ENCODE measurements at regions not wholly inside any gene's neighbourhood (a gene's known extent, or its start where the extent isn't known, plus 50 kb on each side); places are given as distances from the start of the nearest gene placed in this dataset.

DNA sequence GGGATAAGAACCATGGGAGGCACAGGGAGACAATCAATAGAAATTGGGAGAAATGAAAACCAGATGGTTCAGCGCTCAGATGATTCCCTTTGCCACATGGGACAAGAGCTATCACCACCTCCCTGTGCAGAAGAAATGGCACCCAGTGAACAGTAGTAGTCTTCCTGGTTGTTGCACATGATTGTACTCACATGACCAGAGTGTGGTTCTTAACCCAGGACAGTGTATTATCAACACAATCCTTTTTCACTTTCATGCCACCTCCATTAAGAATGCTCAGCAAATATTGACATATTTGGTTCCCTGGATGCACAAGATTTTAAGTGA, 149.0 kb upstream of the SH3BP4 start:
- intact Hi-C loops (cut with micrococcal nuclease; ENCODE audit: unreplicated experiment) = no loop called here
- no peaks in the 10 kb centered on the region for H3K4me1 ChIP-seq (ENCODE audit: control insufficient read depth, insufficient read depth, low read length)
- RAD21 ChIA-PET (ENCODE audit: unreplicated experiment) = no interaction called here
- H3K79me2 ChIP-seq (ENCODE audit: control insufficient read depth, insufficient read depth, low read length) = no peaks in the 10 kb centered on the region
- H3K4me3 ChIP-seq = no peak overlapping the region
- no peaks in the 10 kb centered on the region for H3K9me3 ChIP-seq (replicated peaks; ENCODE audit: control insufficient read depth, insufficient read depth, low read length)
- POLR2A ChIA-PET = no interaction called here
- no peak for DNase-seq (ENCODE audit: low read depth, low spot score)
- H3K9ac ChIP-seq (ENCODE audit: control insufficient read depth, insufficient read depth, low read length) = no peak overlapping the region
- H3K36me3 ChIP-seq (ENCODE audit: control insufficient read depth in 2 of 2, insufficient read depth in 2 of 2, low read length in 1 of 2) = no peaks in the 10 kb centered on the region
- BruUV-seq (replicated peaks) = no TSS peak
- SMC1A ChIA-PET (ENCODE audit: uncharacterized antibody, unreplicated experiment) = no interaction called here
- FAIRE-seq = no peak
- no peaks in the 10 kb centered on the region for H4K20me1 ChIP-seq (ENCODE audit: control insufficient read depth, insufficient read depth)
- in situ Hi-C loops (cut with MboI) = no loop called here
- no peak for ATAC-seq
- 0% methylated on average over 1 of the region's 1 CpG for WGBS (ENCODE audit: insufficient coverage, insufficient replicate concordance, low lambda C conversion rate, missing lambda C conversion rate)
- CTCF ChIA-PET = no interaction called here
- H2AFZ ChIP-seq (ENCODE audit: control insufficient read depth, low read depth, low read length) = no peak overlapping the region
- H3K27me3 ChIP-seq (replicated peaks in 1 of 2; ENCODE audit: control insufficient read depth in 2 of 2, insufficient read depth in 2 of 2, low read length in 1 of 2) = no peaks in the 10 kb centered on the region; a peak in 2 of 4 replicates
- no peak overlapping the region for H3K4me2 ChIP-seq (ENCODE audit: control insufficient read depth, insufficient read depth)
- TF ChIP-seq ETV6 (conservative IDR thresholded peaks at IDR 0.05 in 1 of 2, IDR thresholded peaks at IDR 0.05 in 1 of 2; ENCODE audit: borderline replicate concordance in 1 of 2, low read depth in 1 of 2) = no peak
- TF ChIP-seq ZBED1 (IDR thresholded peaks at IDR 0.05; ENCODE audit: borderline replicate concordance) = no peak
- TF ChIP-seq NKRF (conservative IDR thresholded peaks at IDR 0.05) = no peak
- TF ChIP-seq CREM (IDR thresholded peaks at IDR 0.05; ENCODE audit: low read depth) = no peak
- TF ChIP-seq MTA3 (IDR thresholded peaks at IDR 0.05; ENCODE audit: borderline replicate concordance, low read length) = no peak
- TF ChIP-seq, protein P1, sequence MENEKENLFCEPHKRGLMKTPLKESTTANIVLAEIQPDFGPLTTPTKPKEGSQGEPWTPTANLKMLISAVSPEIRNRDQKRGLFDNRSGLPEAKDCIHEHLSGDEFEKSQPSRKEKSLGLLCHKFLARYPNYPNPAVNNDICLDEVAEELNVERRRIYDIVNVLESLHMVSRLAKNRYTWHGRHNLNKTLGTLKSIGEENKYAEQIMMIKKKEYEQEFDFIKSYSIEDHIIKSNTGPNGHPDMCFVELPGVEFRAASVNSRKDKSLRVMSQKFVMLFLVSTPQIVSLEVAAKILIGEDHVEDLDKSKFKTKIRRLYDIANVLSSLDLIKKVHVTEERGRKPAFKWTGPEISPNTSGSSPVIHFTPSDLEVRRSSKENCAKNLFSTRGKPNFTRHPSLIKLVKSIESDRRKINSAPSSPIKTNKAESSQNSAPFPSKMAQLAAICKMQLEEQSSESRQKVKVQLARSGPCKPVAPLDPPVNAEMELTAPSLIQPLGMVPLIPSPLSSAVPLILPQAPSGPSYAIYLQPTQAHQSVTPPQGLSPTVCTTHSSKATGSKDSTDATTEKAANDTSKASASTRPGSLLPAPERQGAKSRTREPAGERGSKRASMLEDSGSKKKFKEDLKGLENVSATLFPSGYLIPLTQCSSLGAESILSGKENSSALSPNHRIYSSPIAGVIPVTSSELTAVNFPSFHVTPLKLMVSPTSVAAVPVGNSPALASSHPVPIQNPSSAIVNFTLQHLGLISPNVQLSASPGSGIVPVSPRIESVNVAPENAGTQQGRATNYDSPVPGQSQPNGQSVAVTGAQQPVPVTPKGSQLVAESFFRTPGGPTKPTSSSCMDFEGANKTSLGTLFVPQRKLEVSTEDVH (IDR thresholded peaks at IDR 0.05; ENCODE audit: low read depth, partially characterized antibody) = no peak
- TF ChIP-seq NFXL1 (IDR thresholded peaks at IDR 0.05; ENCODE audit: borderline replicate concordance) = no peak
- TF ChIP-seq, protein P2, sequence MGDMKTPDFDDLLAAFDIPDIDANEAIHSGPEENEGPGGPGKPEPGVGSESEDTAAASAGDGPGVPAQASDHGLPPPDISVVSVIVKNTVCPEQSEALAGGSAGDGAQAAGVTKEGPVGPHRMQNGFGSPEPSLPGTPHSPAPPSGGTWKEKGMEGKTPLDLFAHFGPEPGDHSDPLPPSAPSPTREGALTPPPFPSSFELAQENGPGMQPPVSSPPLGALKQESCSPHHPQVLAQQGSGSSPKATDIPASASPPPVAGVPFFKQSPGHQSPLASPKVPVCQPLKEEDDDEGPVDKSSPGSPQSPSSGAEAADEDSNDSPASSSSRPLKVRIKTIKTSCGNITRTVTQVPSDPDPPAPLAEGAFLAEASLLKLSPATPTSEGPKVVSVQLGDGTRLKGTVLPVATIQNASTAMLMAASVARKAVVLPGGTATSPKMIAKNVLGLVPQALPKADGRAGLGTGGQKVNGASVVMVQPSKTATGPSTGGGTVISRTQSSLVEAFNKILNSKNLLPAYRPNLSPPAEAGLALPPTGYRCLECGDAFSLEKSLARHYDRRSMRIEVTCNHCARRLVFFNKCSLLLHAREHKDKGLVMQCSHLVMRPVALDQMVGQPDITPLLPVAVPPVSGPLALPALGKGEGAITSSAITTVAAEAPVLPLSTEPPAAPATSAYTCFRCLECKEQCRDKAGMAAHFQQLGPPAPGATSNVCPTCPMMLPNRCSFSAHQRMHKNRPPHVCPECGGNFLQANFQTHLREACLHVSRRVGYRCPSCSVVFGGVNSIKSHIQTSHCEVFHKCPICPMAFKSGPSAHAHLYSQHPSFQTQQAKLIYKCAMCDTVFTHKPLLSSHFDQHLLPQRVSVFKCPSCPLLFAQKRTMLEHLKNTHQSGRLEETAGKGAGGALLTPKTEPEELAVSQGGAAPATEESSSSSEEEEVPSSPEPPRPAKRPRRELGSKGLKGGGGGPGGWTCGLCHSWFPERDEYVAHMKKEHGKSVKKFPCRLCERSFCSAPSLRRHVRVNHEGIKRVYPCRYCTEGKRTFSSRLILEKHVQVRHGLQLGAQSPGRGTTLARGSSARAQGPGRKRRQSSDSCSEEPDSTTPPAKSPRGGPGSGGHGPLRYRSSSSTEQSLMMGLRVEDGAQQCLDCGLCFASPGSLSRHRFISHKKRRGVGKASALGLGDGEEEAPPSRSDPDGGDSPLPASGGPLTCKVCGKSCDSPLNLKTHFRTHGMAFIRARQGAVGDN (IDR thresholded peaks at IDR 0.05) = no peak
- no peak for TF ChIP-seq BCLAF1 (IDR thresholded peaks at IDR 0.05)
- no peak for TF ChIP-seq NFIC (IDR thresholded peaks at IDR 0.05; ENCODE audit: low read depth, low read length)
- TF ChIP-seq JUNB (IDR thresholded peaks at IDR 0.05) = no peak
- no peak for TF ChIP-seq HDAC2 (IDR thresholded peaks at IDR 0.05)
- H3K27ac ChIP-seq (ENCODE audit: control insufficient read depth, insufficient read depth) = no peak overlapping the region
